Activated naive CD4-positive, alpha-beta T cell (primary cell): ENCODE measurements at regions not wholly inside any gene's neighbourhood (a gene's known extent, or its start where the extent isn't known, plus 50 kb on each side); places are given as distances from the start of the nearest gene placed in this dataset.
"Not testable (repeated sequence)": the region's sequence is repeated elsewhere in the genome, so short reads cannot be mapped to it uniquely, and the experiment has no call there.

Source experiments
- DNase-seq, 4 experiments: peaks; one replicate each; lab custom pipeline; 2025; lab: John Stamatoyannopoulos, UW

DNA sequence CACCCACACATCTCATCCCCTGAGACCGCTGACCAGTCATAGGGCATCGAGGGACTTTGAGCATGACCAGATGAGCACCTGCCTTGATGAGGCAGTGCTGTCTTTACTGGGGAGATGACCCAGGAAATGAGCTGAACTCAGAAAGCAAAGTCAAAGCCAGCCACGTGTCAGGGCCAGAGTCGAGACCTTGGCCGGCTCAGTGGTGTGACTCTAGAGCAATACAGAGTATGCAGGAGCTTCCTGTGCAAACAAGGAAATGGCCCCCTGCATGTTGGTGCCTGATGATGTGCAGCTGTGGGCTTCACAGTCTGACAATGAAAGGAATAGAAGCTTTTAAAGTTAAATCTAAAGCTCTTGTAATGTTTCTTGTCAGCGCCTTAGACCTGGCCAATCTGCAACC is 332.9 kb downstream of the PCNX1 start:
- no peak for DNase-seq

DNA sequence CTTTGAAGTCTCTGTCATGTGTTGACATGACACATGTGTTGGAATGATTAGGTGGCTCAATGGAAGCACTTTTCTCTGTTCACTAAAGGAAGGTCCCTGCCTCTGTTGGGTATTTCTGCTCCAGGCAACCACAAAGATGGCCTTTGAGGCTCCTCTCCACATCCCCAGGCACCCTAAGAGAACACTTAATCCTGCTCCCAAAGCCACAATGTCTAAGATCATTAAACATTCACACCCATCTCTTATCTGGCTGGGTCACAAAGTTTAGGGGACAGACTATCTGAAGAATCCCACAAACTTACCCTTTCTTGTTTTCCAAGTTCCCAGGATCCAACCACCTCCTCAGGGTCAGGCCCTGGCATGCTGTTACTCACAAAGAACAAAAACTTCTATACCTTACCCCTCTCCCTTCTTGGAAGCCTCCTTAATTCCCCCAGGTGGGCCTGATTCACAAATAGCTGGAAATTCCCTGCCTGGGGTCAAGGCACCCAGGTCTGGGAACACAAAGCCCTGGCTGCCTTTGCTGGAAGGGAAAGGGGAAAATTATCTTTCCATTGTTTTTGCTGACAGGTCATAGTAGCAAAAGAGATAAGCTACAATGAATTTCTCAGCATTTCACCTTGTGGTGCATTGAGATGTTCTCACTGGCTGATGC is 333.7 kb downstream of the PCNX1 start:
- DNase-seq = no peak

DNA sequence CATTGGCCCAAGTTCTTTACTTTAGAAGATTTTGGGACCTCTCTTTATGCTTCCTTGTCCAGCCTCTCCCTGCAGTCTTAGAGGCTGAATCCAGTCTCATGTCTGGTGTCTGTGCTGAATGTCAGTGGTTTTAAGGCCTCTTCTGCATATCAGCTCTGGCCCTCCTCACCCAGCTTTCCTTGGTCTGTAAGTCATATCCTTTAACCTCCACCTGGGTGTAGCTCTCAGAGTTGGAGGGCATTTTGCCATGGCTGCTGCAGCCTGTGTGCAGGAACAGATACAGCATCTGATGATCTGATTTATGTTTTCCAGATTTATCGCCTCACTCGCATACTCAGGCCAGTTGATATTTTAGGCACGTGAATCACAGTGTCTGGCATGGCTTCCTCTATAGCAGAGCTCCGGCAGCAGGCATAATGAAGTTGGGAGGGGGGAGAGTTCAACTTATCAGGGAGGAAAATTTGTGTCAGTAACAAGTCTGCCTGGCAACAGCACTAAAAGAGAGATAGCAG is 335.0 kb downstream of the PCNX1 start:
- no peak for DNase-seq

DNA sequence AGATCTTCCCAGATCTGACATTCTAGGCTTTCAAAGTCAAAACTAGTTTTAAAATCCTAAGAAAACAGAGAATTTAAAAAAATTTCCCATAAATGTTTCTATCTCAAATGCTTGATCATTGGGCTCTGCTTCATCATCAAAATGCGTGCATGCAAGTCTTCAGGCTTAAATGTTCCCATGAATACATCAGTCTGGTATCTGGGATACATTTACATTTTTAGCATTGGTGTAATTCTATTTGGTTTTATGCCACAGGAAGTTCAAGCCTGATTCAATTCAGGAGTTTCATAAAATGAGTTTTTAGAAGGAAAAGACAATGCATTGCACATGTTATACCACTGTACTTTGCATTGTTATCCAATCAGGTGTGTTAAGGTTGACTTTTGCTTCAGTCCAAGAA is 336.4 kb downstream of the PCNX1 start:
- DNase-seq = no peak

DNA sequence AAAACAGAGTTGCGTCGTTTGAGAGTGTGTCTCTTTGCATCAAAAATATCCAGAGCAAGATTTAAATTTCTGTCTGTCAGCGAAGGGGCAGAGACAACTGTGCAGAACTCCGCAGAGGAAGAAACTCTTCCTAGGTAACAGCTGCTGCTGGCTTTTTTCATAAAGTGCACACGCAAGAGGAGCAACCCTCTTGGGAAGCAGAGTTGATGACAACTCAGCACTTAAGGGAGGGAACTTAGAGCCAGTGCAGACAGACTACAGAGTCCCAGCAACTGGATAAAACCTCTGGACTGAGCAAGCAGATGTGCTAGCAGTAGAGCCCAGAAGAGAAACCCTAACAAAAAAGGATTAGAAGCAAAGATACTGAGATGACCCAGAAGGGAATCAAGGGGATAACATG is 337.1 kb downstream of the PCNX1 start:
- DNase-seq = no peak

GRCh38 chr14:71245659-71246361 is 338.6 kb downstream of the PCNX1 start:
- no peak for DNase-seq

GRCh38 chr14:71246539-71246938 is 339.3 kb downstream of the PCNX1 start:
- DNase-seq = no peak

DNA sequence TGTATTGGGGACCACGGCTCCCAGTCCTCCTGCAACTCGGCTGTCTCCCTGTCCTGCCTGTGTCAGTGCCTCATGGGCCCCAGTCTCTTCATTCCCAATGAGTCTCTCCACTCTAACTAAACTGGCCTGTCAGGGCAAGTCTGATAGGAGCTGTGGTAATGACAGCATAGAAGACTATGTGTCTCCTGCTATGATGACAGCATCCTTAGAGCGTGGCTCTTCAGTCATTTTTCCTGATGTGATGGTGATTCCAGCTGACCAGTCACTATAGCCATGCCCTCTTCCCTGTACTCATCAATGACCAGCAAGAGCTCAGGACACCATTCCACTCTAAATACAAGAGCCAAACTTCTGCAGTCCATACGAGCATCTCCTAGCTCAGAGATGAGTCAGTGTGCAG is 339.8 kb downstream of the PCNX1 start:
- no peak for DNase-seq

DNA sequence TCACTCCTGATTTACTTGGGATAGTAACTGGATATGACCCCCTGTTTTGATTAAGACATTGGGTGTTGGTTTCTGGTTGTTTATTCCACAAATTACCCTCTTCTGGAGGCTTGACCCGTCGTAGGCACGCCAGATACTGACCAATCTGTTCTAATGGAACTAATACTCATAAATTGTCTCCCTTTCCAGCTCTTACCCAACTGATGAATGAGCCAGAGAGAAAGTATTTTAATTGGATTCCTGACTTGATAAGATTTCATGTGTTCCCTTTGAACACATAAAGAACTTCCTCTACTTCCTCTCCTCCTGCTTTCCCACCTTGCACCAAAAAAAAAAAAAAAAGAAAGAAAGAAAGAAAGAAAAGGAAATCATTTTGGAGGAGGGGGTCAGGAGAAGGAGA is 340.9 kb downstream of the PCNX1 start:
- DNase-seq = no peak

DNA sequence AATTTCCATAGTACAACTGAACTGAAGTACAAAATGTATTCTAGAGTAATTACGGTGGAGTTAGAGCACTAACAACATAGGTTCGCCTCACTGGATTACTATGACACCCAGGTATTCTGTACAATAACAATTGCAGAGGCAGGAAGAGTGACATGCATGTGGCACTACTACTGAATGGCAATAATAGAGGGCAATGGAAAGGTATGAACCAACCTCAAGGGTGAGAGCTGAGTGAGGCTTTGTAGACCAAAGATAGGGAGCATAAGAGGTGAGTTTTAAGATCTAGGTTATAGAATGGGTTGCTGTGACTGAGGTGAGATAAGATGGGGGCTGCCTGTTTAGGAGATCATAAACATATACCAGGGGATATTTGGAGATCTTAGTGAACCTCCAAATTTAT is 343.1 kb downstream of the PCNX1 start:
- DNase-seq = no peak

DNA sequence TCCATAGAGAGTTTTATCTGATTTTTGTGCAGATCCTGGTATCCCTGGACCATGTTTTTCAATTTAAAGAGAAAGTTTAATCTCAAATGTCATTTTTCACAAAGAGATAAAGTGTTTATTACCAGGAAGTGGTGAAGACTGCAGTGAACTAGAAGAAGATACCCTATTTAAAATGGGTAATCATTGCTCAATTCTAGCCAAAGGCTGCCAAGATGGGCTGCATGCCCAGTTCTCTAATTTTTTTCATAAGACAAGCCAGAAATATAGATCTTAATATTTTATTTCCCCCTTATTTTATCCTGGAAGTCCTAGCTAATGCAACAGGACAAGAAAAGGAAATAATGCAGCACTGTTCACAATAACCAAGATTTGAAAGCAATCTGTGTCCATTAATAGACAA is 343.5 kb downstream of the PCNX1 start:
- DNase-seq = no peak

DNA sequence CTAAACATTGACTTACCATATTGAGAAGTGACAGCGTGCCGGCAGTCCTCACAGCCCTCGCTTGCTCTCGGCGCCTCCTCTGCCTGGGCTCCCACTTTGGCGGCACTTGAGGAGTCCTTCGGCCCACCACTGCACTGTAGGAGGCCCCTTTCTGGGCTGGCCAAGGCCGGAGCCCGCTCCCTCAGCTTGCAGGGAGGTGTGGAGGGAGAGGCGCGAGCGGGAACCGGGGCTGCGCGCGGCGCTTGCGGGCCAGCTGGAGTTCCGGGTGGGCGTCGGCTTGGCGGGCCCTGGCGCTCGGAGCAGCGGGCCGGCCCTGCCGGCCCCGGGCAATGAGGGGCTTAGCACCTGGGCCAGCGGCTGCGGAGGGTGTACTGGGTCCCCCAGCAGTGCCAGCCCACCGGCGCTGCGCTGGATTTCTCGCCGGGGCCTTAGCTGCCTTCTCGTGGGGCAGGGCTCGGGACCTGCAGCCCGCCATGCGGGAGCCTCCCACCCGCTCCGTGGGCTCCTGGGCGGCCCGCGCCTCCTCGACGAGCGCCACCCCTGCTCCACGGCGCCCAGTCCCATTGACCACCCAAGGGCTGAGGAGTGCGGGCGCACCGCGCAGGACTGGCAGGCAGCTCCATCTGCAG is 346.9 kb downstream of the PCNX1 start:
- DNase-seq = not testable (repeated sequence)

GRCh38 chr14:71261206-71261605 is 353.9 kb downstream of the PCNX1 start:
- no peak for DNase-seq

DNA sequence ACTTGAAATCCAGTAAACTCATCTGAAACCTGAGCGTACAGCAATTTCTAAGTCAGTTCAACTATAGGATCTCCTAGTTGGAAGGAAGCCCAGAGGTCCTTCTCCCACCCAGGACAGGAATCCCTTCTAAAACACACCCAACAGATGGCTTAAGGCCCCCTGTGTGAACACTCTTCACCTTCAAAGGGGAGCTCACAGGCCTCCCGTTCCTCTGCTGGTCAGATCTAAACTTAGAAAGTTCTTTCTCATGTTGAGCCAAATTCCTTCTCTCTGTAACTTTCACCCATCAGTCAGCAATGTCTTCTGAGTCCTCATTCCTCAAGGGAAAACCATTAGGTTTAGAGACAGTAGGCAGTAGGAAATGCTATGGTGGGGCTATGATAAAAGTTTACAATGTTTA is 355.2 kb downstream of the PCNX1 start:
- no peak for DNase-seq

DNA sequence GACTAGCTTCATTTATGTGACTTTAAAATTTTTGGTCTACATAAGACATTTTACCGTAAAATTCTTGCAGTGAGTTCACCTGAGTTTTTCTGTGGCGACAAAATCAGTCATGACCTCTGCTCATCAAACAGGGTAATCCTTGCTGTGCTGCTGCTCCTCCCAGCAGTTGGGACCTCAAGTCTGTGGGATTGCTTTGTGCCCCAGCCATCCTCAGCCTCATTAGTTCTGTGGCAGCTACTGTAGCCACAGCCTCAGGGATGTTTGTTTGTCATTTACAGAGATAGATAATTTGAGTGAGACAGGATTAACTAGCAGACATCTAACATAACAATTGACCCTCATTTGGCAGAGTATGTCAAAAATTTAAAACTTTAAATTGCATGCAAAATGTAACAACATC is 357.0 kb downstream of the PCNX1 start:
- DNase-seq = no peak

DNA sequence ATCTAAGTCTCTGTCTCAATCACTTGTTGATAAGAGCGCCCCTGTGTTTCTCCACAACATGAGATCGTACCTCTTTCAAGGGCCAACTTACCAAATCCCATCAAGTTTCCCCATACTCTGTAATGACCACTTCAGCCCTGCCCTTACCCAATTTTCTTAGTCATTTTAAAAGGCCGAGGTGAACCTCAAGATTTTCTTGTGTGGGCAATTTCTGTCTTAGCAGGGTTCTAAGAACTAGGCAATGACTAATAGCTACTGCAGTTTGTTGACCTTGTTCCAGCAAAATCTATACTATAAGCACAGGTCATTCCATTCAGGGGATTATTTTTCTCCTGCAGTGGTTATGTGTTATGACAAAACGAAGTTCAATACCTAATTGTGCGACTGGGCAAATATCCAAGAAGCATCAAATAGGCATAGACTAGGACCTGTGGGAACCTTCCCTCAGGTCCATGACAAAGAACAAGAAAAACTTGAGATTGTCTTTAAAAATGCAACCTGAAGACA is 359.8 kb downstream of the PCNX1 start:
- no peak for DNase-seq

- no peak for DNase-seq
Observed at GRCh38 chr14:71267691-71268090, 360.4 kb downstream of the PCNX1 start.

- DNase-seq = no peak
Observed at GRCh38 chr14:71270111-71270510, 362.9 kb downstream of the PCNX1 start.

DNA sequence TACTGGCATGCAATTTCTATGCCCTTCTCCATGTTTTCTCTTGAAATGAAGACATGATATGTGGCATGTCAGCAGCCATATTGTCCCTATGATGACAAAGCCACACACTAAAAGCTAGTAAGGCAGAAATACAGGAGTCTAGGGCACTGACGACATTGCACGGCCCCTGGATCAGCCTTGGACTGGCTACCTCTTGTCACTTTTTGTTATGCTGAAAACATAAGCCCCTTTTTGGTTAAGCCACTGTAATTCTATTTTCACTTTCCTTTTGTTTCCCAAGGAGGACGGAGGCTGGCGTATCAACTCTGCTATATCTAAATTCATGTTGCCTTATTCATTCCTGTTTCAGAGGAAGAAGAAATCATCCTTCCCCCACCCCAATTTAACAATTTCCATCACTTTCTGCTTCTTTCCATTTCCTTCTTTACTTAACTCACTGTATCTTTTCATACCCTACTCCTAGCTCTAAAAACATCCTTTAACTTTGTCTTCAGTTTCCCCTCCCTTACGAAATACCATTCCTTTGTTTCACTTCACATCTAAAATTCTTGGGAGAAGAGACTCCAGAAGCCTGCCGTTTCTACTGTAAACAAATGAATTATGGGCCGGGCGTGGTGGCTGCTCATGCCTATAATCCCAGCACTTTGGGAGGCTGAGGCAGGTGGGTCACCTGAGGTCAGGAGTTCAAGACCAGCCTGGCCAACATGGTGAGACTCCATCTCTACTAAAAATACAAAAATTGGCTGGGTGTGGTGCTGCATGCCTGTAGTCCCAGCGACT is 364.1 kb downstream of the PCNX1 start:
- no peak for DNase-seq

DNA sequence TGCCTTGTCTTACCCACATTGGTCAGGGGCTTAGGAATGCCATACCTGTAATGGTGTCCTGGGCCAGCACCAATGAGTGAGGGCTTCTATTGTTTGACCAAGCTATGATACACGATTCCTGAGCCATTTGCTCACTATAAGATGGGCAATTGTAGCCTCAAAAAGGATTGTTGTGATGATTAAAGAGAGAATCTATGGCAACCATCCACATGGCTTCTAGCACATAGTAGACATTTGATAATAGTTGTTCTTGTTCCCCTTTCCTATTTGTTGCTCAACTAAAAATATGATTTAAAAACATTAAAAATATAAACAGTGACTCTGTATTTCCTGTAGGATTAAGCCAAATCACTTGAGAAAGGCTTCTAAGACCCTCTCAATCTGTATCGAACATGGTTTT is 366.1 kb downstream of the PCNX1 start:
- DNase-seq = no peak

- DNase-seq = no peak
Observed at GRCh38 chr14:71284048-71284447, 376.8 kb downstream of the PCNX1 start.

DNA sequence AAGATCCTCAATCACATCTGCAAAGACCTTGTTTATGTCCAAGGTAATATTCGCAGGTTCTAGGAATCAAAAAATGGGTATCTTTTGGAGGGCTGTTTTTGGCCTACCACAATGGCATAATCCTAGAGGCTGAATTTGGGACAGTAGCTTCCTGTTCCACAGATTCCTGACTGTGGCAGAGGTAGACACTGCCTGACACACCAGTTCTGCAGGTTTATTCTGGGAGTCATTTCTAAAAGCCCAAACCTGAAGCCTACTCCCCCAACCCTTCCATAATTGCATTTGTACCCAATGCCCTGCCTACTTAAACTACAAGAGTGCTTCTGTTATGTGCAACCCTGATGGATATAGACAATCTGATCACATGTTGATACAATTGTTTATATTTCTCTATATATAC is 378.9 kb downstream of the PCNX1 start:
- DNase-seq = no peak
